ENCODE measurements at regions not wholly inside any gene's neighbourhood (a gene's known extent, or its start where the extent isn't known, plus 50 kb on each side); places are given as distances from the start of the nearest gene placed in this dataset.

DNA sequence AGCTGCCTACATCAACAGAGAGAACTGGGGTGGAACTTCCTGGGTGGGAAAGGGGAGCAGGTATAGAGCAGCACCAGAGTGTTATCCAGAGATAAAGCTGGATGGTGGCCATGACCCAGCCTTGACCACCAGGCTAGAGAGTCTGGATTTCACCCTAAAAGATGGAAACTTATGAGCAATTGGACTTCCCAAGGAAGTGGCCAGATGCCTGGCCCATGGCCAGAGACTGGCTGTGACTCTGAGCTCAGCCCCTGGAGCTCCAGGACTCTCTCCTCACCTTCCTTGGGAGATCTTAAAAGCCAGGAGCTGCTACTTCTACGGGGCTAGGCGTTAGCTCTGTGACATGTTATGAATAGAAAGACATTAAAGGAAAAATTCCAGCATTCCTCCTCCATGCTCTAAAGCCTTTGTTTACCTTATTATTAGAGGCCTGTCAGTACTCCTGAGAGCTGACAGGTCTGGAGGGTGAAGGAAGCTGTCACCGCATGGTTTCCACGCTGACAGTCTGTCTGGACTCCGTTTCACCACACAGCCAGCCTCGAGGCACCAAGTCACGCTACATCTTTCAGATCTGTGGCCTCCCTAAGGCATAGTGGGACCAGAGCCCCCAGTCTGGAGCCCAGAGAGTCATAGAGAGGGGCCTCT lies 260.0 kb upstream of the SIX2 start:
- no peak for DNase-seq
- Histone ChIP-seq H3K36me3 (no peaks in the 10 kb centered on the region), H3K4me3 (no peak overlapping the region), H3K27me3 (no peaks in the 10 kb centered on the region), H3K9me3 (no peaks in the 10 kb centered on the region), H3K27ac (no peak overlapping the region), H3K4me1 (ENCODE audit: insufficient read depth) (no peaks in the 10 kb centered on the region)
- WGBS, 3 donors, result 79 to 81% (median 81%) methylated on average over 7 of the region's 7 CpGs
- intact Hi-C loops (cut with DNase I), result no loop called here
- TF ChIP-seq POLR2A (IDR thresholded peaks at IDR 0.05), result no peak
- no peak for TF ChIP-seq EP300 (IDR thresholded peaks at IDR 0.05)
- TF ChIP-seq, protein P1, sequence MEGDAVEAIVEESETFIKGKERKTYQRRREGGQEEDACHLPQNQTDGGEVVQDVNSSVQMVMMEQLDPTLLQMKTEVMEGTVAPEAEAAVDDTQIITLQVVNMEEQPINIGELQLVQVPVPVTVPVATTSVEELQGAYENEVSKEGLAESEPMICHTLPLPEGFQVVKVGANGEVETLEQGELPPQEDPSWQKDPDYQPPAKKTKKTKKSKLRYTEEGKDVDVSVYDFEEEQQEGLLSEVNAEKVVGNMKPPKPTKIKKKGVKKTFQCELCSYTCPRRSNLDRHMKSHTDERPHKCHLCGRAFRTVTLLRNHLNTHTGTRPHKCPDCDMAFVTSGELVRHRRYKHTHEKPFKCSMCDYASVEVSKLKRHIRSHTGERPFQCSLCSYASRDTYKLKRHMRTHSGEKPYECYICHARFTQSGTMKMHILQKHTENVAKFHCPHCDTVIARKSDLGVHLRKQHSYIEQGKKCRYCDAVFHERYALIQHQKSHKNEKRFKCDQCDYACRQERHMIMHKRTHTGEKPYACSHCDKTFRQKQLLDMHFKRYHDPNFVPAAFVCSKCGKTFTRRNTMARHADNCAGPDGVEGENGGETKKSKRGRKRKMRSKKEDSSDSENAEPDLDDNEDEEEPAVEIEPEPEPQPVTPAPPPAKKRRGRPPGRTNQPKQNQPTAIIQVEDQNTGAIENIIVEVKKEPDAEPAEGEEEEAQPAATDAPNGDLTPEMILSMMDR (IDR thresholded peaks at IDR 0.05), result no peak

DNA sequence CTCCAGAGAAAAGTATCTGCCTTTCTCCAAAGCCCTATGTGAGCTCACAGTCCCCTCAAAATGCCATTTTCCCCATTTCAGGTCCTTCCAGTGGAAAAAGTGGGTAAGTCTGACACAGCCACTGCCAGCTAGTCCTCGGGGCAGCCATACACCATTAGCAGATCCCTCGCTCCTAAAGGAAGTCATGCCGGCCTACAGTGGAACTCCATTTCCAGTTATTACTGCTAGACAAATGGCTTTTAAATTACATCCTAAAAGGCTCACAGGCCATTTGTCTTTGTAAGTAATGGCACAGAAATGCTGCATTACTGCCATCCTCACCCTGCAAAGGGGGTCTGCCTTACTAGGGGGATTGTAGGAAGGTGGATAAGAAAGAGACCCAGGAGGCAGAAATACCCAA lies 259.4 kb upstream of the SIX2 start:
- H3K36me3 ChIP-seq, result no peaks in the 10 kb centered on the region
- no peaks in the 10 kb centered on the region for H3K27me3 ChIP-seq
- TF ChIP-seq POLR2A (IDR thresholded peaks at IDR 0.05) (no peak), EP300 (IDR thresholded peaks at IDR 0.05) (no peak)
- TF ChIP-seq, protein P1 (IDR thresholded peaks at IDR 0.05), result no peak
- WGBS, 3 donors, result 80 to 93% (median 87%) methylated on average over 3 of the region's 3 CpGs
- H3K4me1 ChIP-seq (ENCODE audit: insufficient read depth), result no peaks in the 10 kb centered on the region
- no peak overlapping the region for H3K4me3 ChIP-seq
- intact Hi-C loops (cut with DNase I), result no loop called here
- no peak for DNase-seq
- no peak overlapping the region for H3K27ac ChIP-seq
- no peaks in the 10 kb centered on the region for H3K9me3 ChIP-seq

DNA sequence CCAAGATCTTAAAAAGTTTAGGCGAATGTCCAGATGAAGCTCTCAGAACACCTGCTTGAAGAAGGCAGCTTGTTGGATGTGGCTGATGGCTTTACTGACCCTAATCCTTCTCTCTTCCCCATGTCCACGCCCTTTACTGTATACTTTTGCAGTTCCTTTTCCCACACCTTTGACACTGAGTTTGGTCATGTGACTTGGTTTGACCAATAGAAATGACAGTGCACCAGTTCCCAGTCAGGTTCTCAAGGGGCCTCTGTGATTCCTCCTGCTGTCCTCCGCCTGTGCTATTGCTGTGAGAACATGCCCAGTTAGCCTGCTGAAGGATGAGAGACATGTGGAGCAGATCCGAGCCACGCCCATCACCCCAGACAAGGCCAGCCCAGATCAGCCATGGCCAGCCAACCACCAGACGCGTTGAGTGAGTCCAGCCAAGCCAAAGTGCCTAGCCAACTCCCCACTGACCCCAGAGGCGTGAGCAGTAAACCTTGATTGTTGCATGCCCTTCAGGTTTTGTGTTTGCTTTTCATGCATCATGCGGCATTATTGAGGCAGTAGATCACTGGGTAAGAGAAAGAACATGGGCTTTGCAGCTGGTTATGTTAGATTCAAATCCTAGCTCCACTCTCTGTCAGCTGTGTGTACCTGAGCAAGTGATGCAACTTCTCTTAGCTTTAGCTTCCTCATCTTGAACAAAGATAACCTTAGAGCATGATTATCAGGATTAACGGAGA lies 258.0 kb upstream of the SIX2 start:
- TF ChIP-seq POLR2A (IDR thresholded peaks at IDR 0.05) (no peak), EP300 (IDR thresholded peaks at IDR 0.05) (no peak)
- TF ChIP-seq, protein P1 (IDR thresholded peaks at IDR 0.05), result no peak
- no peak for DNase-seq
- 85 to 93% (median 90%) methylated on average over 10 of the region's 10 CpGs for WGBS, 3 donors

DNA sequence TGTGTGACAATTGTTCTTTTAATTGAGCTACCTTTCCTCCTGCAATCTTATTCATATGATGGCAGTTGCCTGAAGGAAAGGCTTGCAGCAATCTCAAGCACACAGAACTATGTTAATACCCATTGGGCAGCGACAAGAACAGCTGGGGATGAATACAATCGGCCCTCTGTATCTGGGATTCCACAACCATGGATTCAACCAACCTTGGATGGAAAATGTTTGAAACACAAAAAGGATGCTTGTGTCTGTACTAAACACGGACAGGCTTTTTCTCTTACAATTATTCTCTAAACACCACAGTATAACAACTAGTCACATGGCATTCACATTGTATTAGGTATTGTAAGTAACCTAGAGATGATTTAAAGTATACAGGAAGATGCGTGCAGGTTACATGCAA lies 256.1 kb upstream of the SIX2 start:
- Histone ChIP-seq H3K4me3 (no peak overlapping the region), H3K4me1 (ENCODE audit: insufficient read depth) (no peaks in the 10 kb centered on the region), H3K36me3 (no peaks in the 10 kb centered on the region), H3K9me3 (no peaks in the 10 kb centered on the region), H3K27ac (no peak overlapping the region), H3K27me3 (no peaks in the 10 kb centered on the region)
- TF ChIP-seq POLR2A (IDR thresholded peaks at IDR 0.05) (no peak), EP300 (IDR thresholded peaks at IDR 0.05) (no peak)
- TF ChIP-seq, protein P1 (IDR thresholded peaks at IDR 0.05), result no peak
- WGBS, 3 donors, result 93% methylated on average over 4 of the region's 4 CpGs
- DNase-seq, result no peak
- intact Hi-C loops (cut with DNase I), result no loop called here

More for the DNA sequence above, 258.0 kb upstream of the SIX2 start:
- no peaks in the 10 kb centered on the region for H3K9me3 ChIP-seq
- H3K36me3 ChIP-seq, result no peaks in the 10 kb centered on the region
- H3K27ac ChIP-seq, result no peak overlapping the region
- no peak overlapping the region for H3K4me3 ChIP-seq
- no peaks in the 10 kb centered on the region for H3K4me1 ChIP-seq (ENCODE audit: insufficient read depth)
- no peaks in the 10 kb centered on the region for H3K27me3 ChIP-seq
- intact Hi-C loops (cut with DNase I), result no loop called here

All from ovary (tissue), 7 donors.